GM19043 (cell line): ENCODE measurements at regions not wholly inside any gene's neighbourhood (a gene's known extent, or its start where the extent isn't known, plus 50 kb on each side); places are given as distances from the start of the nearest gene placed in this dataset.
A peak's percentile ranks its signal among the peaks of the same experiment; 100 is the strongest.

Experiments
- ATAC-seq: cut with Tn5 transposase; IDR thresholded peaks from one replicate; pipeline ENCODE4 v1.9.1; 2021; ENCODE audit warnings: low read depth; ENCODE audit not compliant: unreplicated experiment

DNA sequence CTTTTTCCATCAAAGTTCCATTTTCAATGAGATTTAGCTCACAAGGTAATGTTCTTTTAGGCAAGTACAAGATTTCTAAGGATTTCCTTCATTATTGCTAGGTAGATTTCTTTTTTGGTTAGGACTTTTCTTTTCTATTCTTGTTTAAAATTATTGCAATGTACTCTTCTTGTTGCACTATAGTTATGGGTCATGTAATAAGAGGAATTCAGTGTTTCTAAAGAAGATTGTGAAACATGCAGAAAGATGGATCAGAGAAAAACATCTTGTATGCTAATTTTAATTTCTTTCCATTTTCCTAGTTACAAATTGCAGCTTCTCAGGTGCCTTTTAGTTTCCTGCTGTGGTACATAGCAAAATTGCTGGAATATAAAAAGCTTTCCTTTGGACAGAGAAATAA lies 56.1 kb downstream of the BTG1 start:
- no peak for ATAC-seq

DNA sequence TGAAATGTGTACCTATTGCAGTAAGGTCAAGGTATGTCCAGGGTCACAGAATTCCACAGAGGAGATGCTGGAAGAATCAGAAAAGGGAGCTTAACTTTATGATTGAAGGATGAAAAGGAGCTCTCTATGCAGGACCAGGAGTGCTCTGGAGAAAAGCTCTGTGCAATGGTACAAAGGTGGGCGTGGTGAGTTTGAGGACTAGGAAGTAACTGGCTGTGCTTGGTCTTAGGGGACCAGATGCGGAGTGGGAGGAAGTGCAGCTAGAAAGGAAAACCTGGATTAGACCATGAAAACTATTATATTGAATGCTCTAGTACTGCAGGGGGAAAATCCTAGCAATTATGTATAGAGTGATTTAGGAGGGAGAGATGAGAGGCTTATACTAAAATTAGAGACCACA lies 56.8 kb downstream of the BTG1 start:
- no peak for ATAC-seq

DNA sequence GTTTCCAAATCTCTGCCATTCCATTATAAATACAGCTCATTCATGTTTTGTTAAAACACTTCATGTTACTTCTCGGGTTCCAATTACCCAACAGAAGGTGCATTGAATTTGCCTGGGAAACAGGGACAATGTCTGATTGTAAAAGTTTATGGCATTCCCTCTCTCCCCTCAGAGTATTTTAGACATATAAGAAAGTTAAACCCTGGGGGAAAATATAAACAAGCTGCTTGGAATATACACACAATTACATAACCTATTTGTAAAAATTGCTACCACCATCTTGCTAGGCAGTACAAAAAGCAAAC lies 60.0 kb downstream of the BTG1 start:
- ATAC-seq = no peak

DNA sequence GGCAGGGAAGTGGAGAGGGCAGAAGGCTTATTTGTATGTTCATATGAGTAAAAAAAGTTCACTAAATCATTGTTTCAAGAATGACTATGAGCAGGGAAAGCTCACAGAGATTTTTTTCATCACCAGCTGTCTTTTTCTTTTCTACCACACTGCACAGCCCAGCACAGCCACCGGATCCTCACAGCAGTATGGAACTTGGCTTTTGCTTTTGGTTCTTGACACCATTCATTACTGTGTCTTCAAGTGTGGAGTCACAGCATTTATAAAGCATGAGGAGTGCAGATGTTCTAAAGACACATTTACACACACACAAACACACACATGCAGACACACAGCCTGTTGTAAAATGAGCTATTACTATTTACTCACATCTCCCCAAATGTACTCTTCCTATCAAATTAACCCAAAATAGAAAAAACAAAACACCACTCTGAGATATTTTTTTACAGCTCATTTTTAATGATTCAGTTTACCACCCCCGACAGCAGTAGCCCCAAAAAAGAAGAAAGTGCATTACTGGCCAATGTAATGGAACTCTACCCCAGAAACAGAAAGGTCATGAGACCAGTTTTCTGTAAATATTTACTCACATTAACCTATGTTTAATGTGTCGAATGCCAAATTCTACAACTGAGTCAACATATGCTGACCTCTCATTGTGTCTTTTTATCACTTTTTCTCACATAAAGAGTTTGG lies 60.5 kb downstream of the BTG1 start:
- ATAC-seq = no peak

DNA sequence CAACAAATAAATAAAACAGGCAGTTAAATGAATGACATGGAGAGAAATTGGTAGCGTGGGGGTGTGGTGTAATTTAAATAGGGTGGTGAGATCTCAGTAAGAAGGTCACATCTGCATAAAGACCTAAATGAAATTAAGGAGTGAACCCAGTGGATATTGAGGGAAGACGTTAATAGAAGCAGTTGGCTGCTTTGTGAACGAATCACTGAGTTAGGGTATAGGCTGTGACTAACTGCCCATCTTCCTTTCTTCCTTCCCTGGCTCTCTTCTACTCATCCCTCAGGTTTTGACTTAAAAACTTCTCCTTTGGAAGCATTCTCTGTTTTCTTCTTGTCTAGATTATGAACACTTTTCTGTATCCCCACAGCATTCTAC lies 64.7 kb downstream of the BTG1 start:
- ATAC-seq = no peak

DNA sequence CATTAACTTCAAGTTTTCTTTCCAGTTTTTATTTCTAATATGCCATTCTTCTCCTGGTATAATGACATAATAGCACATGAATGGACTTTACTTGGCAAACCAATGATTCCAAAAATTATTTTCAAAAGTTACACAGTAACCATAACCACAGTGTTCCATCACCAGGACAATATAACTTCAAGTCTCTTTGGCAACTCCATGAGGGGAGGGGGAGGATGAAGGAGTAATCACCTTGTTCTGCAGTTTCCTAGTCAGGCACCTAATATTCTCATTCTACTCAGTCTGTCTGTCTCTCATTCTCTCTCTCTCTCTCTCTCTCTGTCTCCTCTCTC lies 66.6 kb downstream of the BTG1 start:
- ATAC-seq = no peak

DNA sequence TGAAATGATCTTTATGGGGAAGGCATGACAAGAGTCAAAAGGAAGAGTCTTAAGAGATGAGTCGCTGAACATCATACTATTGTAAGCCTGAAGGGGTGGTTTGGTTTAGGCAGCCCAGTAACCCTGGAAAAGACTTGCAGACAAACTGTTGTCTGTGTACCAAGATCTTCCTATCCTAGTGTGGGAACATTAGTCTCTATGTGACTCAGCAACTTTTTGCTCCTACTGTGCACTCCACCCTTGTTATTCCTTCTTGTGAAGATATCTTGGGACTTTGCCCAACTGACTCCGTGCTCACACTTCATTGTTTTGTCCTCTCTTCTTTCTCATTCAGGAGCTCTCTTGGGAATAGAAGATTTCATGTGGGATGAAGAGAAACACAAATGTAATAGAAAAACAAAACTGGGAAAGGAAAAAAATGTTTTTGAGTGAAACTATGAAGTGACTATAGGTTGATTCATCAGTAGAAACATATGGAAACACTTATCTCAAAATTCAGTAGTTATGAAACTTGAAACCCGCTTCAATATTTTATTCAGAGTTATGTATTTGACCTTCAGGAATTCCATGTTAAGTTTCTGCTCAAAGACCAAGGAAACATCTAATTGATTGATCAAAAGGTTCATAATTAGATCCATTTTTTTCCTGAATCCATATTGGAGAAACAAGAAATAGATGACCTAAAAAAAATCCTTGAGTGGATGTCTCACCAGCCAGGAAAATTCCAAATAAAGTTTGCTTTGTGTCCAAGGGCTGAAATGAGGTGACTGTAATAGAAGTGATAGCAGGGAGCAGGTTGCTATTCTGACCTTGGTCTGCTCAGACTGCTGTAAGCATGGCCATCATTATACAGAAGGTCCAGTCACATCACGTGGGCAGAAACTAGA lies 67.2 kb downstream of the BTG1 start:
- no peak for ATAC-seq

DNA sequence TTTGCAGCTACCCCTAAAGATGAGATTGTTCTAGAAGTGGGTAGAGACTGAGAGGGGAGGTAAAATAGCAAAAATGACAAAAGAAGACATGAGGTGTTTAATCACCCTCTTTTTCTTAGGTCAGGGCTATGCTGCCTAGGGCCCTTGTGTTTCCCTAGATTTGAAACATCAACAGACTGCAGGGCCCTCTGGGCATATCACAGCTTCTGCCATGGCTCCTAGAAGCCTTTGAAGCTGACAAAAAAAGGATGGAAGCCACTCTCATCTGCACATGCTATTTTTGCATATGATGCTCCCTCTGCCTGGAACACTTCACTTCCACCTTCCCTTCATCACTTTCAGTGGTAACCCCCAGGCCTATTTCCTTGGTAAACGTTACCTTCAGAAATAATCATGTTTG lies 68.1 kb downstream of the BTG1 start:
- no peak for ATAC-seq

DNA sequence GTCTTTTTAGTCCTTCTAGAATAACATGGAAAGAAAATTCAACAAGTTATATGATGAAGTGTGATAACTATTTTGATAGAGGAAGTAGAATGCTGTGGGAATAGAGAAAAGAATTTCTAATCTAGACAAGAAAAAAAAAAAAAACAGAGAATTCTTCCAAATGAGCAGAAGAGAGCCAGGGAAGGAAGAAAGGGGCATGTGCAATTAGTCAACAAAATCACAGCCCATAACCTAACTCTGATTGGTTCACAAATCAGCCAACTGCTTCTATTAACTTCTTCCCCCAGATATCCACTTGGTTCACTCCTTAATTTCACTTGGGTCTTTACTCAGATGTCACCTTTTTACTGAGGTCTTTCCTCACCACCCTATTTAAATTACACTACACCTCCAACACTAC lies 69.5 kb downstream of the BTG1 start:
- no peak for ATAC-seq

DNA sequence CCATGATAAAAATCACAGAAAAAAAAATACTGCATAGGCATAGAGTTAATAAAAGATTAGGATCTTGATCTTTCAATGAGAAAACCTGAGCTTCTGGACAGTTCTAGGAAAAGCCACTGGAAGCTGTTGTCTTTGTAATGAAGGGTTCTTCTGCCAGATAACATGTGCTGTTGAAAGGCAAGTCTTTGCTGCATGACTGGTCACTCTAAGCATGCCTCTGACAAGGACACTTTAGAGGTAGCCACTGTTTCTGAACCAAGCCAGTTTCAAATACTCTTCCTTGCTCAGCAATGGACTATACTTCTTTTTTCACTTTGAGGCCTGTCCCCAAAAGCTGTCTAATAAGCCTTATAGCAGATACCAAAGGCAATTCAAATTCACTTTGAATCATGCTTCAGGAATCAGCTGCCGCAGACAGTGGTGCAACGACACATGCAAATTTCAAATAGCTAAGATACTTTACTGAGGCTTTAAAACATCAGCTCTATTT lies 70.2 kb downstream of the BTG1 start:
- peak; percentile 35 for ATAC-seq

DNA sequence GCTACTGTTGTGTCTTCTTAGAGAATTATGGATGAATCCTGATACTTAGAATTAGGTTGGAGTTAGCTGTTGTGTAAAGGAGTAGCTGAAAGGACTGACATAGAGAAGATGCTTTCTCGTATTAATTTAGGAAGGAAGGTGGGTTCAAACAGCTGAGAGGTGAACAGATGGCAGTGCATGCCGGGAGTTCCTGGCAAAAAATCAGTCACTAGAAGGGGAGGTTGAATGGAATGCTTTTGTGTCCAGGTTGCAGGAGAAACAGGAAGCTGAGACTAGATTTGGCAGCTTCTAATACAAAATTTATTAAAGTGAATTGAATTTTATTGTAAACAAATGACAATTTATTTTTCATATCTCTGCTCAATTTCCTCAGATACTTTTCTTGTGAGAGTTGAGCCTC lies 70.8 kb downstream of the BTG1 start:
- no peak for ATAC-seq

DNA sequence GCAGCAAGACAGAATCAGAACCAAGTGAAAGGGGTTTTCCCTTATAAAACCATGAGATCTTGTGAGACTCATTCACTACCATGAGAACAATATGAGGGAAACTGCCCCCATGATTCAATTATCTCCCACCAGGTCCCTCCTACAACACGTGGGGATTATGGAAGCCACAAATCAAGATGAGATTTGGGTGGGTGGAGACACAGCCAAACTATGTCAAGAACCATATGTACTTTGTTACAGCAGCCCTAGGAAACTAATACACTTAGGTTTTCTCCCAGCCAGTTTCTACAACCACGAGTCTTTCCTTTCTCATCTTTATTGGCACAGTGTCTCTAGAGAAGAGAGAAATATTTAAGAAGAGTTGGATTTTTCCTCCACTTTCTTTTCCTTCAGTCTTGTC lies 72.6 kb downstream of the BTG1 start:
- no peak for ATAC-seq

DNA sequence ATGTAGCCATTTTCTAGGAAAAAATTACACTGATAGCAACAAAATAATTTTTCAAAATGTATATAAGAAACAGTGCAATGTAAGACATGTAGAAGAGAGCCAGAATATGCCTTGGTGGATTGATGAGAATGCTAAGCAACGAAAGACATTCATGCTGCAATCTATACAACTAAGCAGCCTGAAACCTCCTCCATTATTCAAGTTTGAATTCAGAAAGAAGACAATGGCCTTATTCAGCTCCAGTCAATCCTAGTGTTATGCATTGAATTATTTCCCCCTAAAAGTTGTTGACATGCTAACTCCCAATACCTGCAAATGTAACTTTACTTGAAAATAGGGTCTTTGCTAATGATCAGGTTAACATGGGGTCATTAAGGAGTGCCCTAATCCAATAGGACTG lies 73.5 kb downstream of the BTG1 start:
- ATAC-seq = no peak

DNA sequence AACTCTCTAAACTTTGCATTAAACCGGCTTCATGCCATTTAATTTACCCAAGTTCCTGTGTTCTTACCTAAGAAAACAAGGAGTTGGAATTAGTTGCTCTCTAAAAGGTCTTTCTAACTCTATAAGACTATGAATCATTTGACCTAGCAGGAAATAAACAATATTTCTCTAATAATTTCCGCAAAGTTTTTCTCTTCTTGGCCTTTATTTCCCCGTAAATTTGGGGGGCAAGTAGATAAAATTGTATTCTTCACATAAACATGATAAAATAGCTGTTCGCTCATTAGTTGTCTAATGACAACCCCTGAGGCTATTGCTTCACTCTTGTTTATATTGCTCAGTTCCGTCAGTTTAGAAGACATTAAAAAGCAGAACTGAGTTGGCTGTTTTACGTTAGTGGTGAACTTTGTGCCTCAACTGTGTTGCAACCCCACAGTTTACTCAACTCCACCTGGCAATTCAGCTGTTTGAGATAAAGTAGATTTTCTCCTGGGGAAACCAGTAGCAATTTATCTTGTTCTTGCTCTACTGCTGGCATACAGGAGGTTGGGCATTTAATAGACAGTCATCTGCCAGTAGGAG lies 74.7 kb downstream of the BTG1 start:
- ATAC-seq = no peak

DNA sequence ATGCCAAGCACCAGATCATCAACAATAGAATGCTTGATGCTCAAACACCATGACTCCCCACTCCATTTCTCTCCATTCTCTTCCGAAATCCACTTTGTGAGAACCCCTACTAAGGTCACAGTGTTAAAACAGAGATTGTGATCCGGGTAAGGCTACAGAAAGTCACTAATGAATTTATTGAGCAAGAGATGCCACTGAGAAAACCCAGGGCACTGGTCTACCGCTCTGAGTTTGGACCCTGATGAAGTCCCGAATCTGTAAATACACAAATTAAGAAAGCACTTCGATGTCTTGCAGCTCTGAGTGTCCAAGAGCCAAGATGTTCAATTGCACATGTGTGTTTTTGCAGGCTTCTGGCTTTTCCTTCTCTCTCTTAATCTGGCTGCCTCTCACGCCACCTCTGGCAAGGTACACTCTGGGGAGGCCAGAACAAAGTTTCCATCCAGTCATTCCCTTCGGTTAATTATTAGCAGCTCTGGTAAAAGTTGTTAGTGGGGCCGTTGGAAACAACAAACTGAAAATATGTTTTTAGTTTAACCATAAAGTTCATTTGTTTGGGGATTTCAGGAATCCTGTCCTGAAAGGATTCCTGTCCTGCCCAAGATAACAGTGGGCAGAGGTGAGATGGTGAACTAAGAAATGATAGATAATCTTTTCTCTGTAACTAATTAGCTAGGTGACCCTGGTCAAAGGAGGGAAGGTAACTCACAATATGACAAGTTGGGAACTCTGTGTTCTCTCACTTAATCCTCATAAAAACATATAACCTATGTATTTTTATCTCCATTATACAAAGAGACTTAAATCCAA lies 75.4 kb downstream of the BTG1 start:
- peak; percentile 76 for ATAC-seq

DNA sequence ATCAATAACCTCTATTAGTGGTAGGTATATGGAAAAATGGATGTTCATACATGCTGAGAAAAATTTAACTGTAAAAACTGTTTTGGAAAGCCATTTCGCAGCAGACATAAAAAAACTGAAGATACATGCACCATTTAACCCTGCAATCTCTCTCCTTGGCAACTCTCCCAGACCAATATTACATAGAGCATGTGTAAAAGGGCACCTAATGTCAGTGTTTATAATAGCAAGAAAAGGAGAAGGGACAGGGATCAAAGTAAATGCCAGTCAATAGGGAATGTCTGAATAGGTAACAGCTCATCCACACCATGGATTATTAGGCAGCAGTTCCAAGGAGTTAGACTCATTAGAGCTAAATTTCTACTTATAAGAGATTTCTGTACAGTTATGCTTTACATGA lies 77.2 kb downstream of the BTG1 start:
- no peak for ATAC-seq

DNA sequence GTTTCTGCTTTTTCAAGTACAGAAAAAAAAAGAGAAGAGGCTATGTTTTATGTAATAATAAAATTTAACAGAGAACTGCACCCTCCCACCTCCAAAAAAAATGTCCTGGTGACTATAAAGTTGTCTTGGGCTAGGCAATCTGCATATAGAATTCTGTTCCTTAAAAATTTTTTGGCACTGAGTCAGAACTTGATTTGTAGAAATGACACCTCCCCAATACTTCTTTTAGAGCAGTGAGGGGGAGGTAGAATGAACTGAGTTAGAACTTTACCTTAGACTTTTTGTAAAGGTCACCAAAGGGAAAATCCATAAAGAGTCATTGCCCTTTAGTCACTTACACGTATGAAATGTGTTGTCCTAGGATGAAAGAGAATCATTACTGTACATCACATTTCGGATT lies 80.0 kb downstream of the BTG1 start:
- no peak for ATAC-seq

DNA sequence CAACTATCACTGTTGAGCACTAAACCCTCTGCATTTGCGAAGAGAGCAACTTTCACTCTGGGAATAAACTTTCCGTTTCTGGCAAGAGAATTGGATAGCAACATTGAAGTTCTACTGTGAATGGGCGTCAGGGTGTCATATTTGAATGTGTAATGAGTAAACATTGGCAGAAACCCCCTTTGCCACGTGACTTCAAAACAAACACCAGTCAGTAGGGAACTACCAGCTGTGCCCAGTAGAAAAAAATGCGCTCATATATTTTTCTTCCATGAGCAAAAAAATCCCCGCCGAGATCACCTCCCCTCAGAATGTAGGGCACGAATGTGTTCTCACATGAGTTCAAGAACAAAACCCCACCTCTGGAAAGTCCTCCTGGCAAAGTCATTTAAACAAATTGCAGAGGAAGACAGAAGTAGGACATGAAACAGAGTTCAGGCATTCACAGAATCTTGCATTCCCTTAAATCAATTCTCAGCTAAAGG lies 80.6 kb downstream of the BTG1 start:
- peak; percentile 54 for ATAC-seq

DNA sequence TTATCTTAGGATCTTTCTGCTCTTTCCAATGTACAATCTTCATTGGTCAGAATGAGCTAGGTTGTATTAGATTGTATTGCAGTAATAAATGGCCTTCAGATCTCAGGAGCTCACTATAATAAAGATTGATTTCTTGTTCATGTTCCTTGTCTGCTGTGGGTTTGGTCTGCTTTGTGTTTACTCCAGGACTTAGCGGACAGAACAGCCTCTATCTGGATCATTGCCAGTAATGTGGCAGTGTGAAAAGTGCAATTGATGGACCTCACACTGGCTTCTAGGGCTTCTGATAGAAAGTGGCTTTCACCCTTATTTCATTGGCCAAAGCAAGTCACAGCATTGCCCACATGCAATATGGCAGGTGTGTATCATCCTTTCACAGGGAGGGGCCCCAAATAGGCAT lies 81.2 kb downstream of the BTG1 start:
- ATAC-seq = no peak

DNA sequence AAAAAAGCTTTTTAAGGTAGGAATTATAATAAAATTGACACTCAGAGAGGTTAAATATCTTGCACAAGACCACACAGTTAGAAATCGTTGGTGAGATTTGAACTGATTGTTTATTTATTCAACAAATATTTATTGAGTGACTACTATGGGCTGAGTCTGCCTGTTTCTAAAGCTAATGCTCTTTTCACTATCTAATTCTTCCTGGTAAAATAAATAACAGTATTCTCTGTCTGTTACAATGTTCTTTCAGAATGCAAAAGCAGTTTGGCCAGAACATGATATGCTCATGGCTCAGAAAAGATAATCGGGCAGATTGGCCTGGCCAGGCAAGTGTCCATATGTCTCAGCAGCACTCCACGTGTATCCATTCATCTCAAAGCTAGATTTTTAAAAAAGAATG lies 82.0 kb downstream of the BTG1 start:
- no peak for ATAC-seq
